ENCODE measurements at regions not wholly inside any gene's neighbourhood (a gene's known extent, or its start where the extent isn't known, plus 50 kb on each side); places are given as distances from the start of the nearest gene placed in this dataset.
"Not testable (repeated sequence)": the region's sequence is repeated elsewhere in the genome, so short reads cannot be mapped to it uniquely, and the experiment has no call there.

DNA sequence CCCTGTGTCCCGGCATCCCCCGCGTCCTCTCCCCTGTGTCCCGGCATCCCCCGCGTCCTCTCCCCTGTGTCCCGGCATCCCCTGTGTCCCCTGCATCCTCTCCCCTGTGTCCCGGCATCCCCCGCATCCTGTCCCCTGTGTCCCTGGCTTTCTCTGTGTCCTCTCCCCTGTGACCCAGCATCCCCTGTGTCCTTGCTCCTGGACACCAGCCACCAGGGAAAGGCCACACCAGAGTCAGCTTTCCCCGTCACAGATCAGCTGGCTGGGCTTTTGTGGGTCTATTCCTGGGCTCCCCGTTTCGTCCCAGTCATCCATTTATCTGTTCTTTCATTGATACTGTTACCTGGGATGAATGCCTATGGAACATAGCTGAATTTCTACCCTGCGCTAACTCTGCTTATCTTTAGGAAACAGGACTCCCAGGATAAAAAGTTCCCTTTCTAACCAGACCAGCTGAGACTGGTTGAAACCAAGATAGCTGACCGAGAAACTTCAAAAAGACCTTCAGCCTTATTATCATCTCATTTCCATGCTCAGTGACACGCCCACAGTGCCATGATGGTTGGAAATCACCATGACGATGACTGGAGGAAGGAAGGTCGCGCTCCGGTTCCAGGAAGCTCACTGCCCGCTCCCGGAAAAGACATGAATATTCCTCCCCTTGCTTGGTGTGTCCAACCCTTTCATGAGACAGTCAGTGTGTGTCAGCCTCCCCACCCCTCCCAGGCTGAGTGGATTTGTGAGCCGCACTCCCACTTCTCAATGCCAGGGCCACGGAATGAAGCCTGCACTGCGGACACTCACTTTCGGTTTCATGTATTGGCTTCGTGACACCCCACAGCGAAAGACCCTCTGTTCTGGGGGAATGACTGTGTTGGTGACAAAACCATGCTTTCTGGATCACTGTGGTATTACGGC lies 276.4 kb upstream of the SFSWAP start:
- TF ChIP-seq, protein P1, sequence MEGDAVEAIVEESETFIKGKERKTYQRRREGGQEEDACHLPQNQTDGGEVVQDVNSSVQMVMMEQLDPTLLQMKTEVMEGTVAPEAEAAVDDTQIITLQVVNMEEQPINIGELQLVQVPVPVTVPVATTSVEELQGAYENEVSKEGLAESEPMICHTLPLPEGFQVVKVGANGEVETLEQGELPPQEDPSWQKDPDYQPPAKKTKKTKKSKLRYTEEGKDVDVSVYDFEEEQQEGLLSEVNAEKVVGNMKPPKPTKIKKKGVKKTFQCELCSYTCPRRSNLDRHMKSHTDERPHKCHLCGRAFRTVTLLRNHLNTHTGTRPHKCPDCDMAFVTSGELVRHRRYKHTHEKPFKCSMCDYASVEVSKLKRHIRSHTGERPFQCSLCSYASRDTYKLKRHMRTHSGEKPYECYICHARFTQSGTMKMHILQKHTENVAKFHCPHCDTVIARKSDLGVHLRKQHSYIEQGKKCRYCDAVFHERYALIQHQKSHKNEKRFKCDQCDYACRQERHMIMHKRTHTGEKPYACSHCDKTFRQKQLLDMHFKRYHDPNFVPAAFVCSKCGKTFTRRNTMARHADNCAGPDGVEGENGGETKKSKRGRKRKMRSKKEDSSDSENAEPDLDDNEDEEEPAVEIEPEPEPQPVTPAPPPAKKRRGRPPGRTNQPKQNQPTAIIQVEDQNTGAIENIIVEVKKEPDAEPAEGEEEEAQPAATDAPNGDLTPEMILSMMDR (IDR thresholded peaks at IDR 0.05; ENCODE audit: unreplicated experiment in 3 of 3) = no peak
- H3K27me3 Mint-ChIP-seq (ENCODE audit: low read depth) = peaks cover 59% of the 10 kb centered on the region
- no peaks in the 10 kb centered on the region for H3K9me3 Mint-ChIP-seq
- no peak overlapping the region for H3K27ac Mint-ChIP-seq
- H3K4me1 Mint-ChIP-seq = no peaks in the 10 kb centered on the region
- peak overlapping the region in 1 of 3 experiments; percentile 27 for H3K4me3 Mint-ChIP-seq
- no peaks in the 10 kb centered on the region for H3K36me3 Mint-ChIP-seq (ENCODE audit: low read depth)

DNA sequence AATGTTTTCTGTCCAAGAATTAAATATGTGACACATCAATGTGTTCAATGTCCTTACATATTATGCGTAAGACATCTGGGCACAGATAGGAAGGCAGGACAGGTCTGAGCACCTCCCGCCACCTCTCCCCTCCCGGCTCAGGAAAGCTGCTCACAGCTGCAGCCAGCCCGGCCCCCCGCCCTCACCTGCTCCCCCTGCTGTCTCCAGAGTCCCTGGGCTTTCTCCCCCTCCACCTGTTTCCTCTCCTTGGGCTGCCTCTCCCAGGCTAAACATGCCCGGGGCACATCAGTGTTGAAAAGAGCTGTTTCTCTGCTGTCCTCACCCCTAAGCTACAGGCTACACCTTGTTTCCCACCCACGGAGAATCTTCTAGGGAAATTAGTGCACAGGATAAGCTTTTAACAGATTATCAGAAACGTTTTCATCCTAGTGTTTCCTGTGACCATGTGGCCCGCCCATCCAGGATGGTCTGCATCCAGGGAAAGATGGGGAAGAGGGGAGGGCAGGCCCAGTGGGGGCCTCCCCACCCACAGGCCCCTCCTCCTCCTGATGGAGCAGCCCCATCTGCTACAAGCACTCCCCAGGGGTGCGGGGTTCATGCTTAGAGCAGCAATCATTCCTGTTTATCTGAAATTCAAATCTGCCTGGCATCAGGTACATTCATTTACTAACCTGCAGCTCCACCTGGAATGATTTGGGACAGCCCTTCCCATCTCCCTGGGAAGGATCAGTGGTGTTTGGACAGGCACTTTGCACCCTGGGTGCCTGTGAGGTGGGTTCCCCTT lies 273.8 kb upstream of the SFSWAP start:
- Mint-ChIP-seq H3K27ac (no peak overlapping the region), H3K4me1 (no peaks in the 10 kb centered on the region), H3K36me3 (ENCODE audit: low read depth) (no peaks in the 10 kb centered on the region), H3K9me3 (no peaks in the 10 kb centered on the region), H3K27me3 (ENCODE audit: low read depth) (peaks cover 50% of the 10 kb centered on the region), H3K4me3 (no peak overlapping the region)
- TF ChIP-seq, protein P1 (IDR thresholded peaks at IDR 0.05; ENCODE audit: unreplicated experiment in 3 of 3) = no peak

- Mint-ChIP-seq H3K27ac (no peak overlapping the region), H3K4me3 (no peak overlapping the region), H3K36me3 (ENCODE audit: low read depth) (no peaks in the 10 kb centered on the region), H3K9me3 (no peaks in the 10 kb centered on the region), H3K27me3 (ENCODE audit: low read depth) (peaks cover 47% of the 10 kb centered on the region), H3K4me1 (no peaks in the 10 kb centered on the region)
- TF ChIP-seq, protein P1 (IDR thresholded peaks at IDR 0.05; ENCODE audit: unreplicated experiment in 3 of 3) = no peak
Observed at GRCh38 chr12:131437706-131438492, 273.0 kb upstream of the SFSWAP start.

GRCh38 chr12:131438493-131438835 lies 272.4 kb upstream of the SFSWAP start:
- peaks cover 46% of the 10 kb centered on the region for H3K27me3 Mint-ChIP-seq (ENCODE audit: low read depth)
- H3K4me1 Mint-ChIP-seq; H3K27ac Mint-ChIP-seq; H3K9me3 Mint-ChIP-seq; H3K4me3 Mint-ChIP-seq; H3K36me3 Mint-ChIP-seq (ENCODE audit: low read depth): not testable (repeated sequence)

GRCh38 chr12:131438881-131439280 lies 272.0 kb upstream of the SFSWAP start:
- H3K9me3 Mint-ChIP-seq = no peaks in the 10 kb centered on the region
- no peak overlapping the region for H3K27ac Mint-ChIP-seq
- peaks cover 46% of the 10 kb centered on the region for H3K27me3 Mint-ChIP-seq (ENCODE audit: low read depth)
- TF ChIP-seq, protein P1 (IDR thresholded peaks at IDR 0.05; ENCODE audit: unreplicated experiment in 3 of 3) = no peak
- no peaks in the 10 kb centered on the region for H3K36me3 Mint-ChIP-seq (ENCODE audit: low read depth)
- H3K4me1 Mint-ChIP-seq = no peaks in the 10 kb centered on the region
- no peak overlapping the region for H3K4me3 Mint-ChIP-seq

DNA sequence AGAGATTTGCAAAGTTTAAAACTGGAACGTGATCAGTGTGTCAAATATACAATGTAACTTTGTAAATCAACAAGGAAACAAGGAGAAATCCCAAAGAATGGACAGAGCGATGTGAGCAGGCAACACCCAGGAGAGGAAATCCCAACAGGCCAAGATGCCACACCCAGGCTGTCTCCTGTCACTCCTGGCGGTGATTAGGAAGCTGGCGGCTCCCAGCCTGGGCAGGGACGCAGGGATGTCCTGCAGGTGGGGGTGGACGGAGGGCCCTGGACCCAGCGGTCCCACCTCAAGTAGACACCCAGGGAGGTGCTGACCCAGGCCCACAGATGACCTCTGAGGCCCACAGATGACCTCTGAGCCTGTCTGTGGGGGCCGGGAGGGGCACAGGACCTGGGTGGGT lies 271.1 kb upstream of the SFSWAP start:
- H3K4me1 Mint-ChIP-seq, H3K27ac Mint-ChIP-seq: not testable (repeated sequence)

GRCh38 chr12:131440209-131441059 lies 270.5 kb upstream of the SFSWAP start:
- H3K4me3 Mint-ChIP-seq; H3K36me3 Mint-ChIP-seq (ENCODE audit: low read depth); H3K27ac Mint-ChIP-seq; H3K9me3 Mint-ChIP-seq; H3K4me1 Mint-ChIP-seq: not testable (repeated sequence)
- peaks cover 39% of the 10 kb centered on the region for H3K27me3 Mint-ChIP-seq (ENCODE audit: low read depth)

More for the DNA sequence above, 271.1 kb upstream of the SFSWAP start:
- H3K27me3 Mint-ChIP-seq (ENCODE audit: low read depth) = peaks cover 40% of the 10 kb centered on the region
- H3K9me3 Mint-ChIP-seq; H3K36me3 Mint-ChIP-seq (ENCODE audit: low read depth); H3K4me3 Mint-ChIP-seq: not testable (repeated sequence)
